Neutrophil (primary cell): ENCODE measurements at regions not wholly inside any gene's neighbourhood (a gene's known extent, or its start where the extent isn't known, plus 50 kb on each side); places are given as distances from the start of the nearest gene placed in this dataset.
"Not testable (repeated sequence)": the region's sequence is repeated elsewhere in the genome, so short reads cannot be mapped to it uniquely, and the experiment has no call there.

Experiments
- H3K27ac ChIP-seq: fragments of 200-600 bp; sonication (generic); 2 replicates; pipeline ENCODE4 v1.5.1; 2016; ENCODE audit warnings: mild to moderate bottlenecking, moderate library complexity
- H3K27me3 ChIP-seq: fragments of 200-600 bp; sonication (generic); 2 replicates; pipeline ENCODE4 v1.6.0; 2016; ENCODE audit warnings: mild to moderate bottlenecking
- H3K36me3 ChIP-seq: fragments of 200-600 bp; sonication (generic); 2 replicates; pipeline ENCODE4 v1.5.1; 2017
- H3K4me1 ChIP-seq, 2 experiments: fragments of 200-600 bp in 1 of 2; sonication (generic) in 1 of 2; 1 replicate in 1 of 2; 2 replicates in 1 of 2; pipeline versions ENCODE4 v1.5.1 to v1.6.1; 2013 to 2016; ENCODE audit warnings: low read depth in 1 of 2, low read length in 1 of 2, mild to moderate bottlenecking in 1 of 2, moderate library complexity in 1 of 2; ENCODE audit not compliant: control insufficient read depth in 1 of 2, insufficient read depth in 1 of 2
- H3K4me3 ChIP-seq, 2 experiments: fragments of 200-600 bp in 1 of 2; sonication (generic) in 1 of 2; 1 replicate in 1 of 2; 2 replicates in 1 of 2; pipeline ENCODE4 v1.5.1; 2013 to 2016; ENCODE audit warnings: low read depth in 1 of 2, low read length in 1 of 2, mild to moderate bottlenecking in 1 of 2, moderate library complexity in 1 of 2
- H3K9me3 ChIP-seq: fragments of 200-600 bp; sonication (generic); 2 replicates; pipeline ENCODE4 v1.5.1; 2016
- CTCF ChIP-seq: fragments of 200-600 bp; sonication (generic); IDR thresholded peaks from 2 replicates; pipeline ENCODE4 v1.5.1; 2016; ENCODE audit warnings: antibody characterized with exemption

DNA sequence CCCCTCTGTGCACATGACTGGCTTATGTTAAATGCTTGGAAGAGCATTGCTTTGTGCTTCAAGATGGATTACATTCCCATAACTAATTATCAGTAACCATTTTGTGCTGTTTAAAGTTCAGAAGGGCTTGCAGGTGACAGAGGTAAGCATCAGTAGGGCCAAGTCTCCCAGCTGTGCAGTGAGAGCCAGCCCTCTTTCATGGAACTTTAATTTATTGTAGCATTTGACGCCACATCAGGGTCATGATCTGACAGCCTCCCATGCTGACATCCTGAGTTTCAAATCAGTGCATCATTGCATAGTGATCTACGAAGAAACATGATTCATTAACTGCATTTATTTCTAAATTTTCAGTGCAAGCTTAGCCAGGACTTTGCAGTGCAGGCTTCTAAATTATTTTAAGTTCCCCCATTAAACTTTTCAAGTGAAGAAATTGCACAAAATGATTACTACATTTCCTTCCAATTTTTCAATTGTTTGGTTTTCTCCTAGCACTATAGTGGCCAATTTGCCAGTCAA is 380.9 kb downstream of the UTRN start:
- H3K36me3 ChIP-seq: no peaks in the 10 kb centered on the region
- H3K27me3 ChIP-seq: no peaks in the 10 kb centered on the region
- H3K4me3 ChIP-seq: no peak overlapping the region
- peaks cover 22 to 31% of the 10 kb centered on the region in 2 experiments for H3K4me1 ChIP-seq
- TF ChIP-seq CTCF: no peak
- H3K9me3 ChIP-seq: no peaks in the 10 kb centered on the region
- peak overlapping the region; percentile 78 for H3K27ac ChIP-seq

DNA sequence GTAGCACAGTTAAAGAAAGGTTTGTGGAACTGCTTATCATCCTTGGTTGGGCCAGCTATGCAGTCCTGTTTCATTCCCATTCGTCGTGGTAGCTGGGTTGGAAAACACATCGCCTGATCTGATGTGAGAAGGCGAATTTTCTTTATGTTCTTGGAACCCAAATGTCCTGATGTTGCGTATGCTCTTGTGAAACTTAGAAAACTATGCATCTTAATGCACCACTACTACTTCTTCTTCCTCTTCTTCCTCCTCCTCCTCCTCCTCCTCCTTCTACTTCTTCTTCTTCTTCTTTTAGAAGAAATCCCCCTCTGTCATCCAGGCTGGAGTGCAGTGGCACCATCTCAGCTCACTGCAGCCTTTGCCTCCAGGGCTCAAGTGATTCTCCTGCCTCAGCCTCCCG is 381.6 kb downstream of the UTRN start:
- Histone ChIP-seq H3K27me3 (no peaks in the 10 kb centered on the region), H3K27ac (peak overlapping the region; percentile 78), H3K36me3 (no peaks in the 10 kb centered on the region), H3K9me3 (no peaks in the 10 kb centered on the region), H3K4me1 (peaks cover 22 to 36% of the 10 kb centered on the region in 2 experiments), H3K4me3 (peak overlapping the region in 1 of 2 experiments; percentile 1)
- no peak for TF ChIP-seq CTCF

- Histone ChIP-seq H3K27ac (peak overlapping the region; percentile 78), H3K4me1 (peaks cover 22 to 36% of the 10 kb centered on the region in 2 experiments), H3K4me3 (peak overlapping the region in 1 of 2 experiments; percentile 1), H3K36me3 (no peaks in the 10 kb centered on the region), H3K27me3 (no peaks in the 10 kb centered on the region), H3K9me3 (no peaks in the 10 kb centered on the region)
- TF ChIP-seq CTCF: no peak
Observed at GRCh38 chr6:144667532-144668503, 382.7 kb downstream of the UTRN start.

GRCh38 chr6:144670259-144670658 is 385.1 kb downstream of the UTRN start:
- not testable (repeated sequence) for H3K36me3 ChIP-seq, H3K27ac ChIP-seq, H3K9me3 ChIP-seq, H3K27me3 ChIP-seq, H3K4me3 ChIP-seq
- H3K4me1 ChIP-seq: peaks cover 24 to 40% of the 10 kb centered on the region in 2 experiments

DNA sequence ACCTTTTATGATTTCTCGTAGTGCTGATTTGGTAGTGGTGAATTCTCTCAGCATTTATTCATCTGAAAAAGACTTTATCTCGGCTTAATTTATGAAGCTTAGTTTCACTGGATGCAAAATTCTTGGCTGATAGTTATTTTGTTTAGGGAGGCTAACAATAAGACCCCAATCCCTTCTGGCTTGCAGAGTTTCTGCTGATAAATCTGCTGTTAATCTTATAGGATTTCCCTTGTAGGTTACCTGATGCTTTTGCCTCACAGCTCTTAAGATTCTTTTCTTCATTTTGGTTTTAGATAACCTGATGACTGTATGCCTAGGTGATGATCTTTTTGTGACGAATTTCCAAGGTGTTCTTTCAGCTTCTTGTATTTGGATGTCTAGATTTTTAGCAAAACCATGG is 388.7 kb downstream of the UTRN start:
- peaks cover 14 to 35% of the 10 kb centered on the region in 2 experiments for H3K4me1 ChIP-seq
- no peaks in the 10 kb centered on the region for H3K27me3 ChIP-seq
- no peaks in the 10 kb centered on the region for H3K9me3 ChIP-seq
- no peak for TF ChIP-seq CTCF
- H3K36me3 ChIP-seq: no peaks in the 10 kb centered on the region
- H3K27ac ChIP-seq: no peak overlapping the region
- no peak overlapping the region for H3K4me3 ChIP-seq
